HEK293 (cell line): ENCODE measurements at regions not wholly inside any gene's neighbourhood (a gene's known extent, or its start where the extent isn't known, plus 50 kb on each side); places are given as distances from the start of the nearest gene placed in this dataset.

Experiments
- TRIM28 ChIP-seq: IDR thresholded peaks from 2 replicates; pipeline ENCODE4 v1.6.1; 2011; ENCODE audit warnings: low read length, control low read depth, borderline replicate concordance
- YY1 ChIP-seq: fragments of 450-650 bp; formaldehyde crosslinking; IDR thresholded peaks from 2 replicates; pipeline ENCODE4 v1.5.1; 2018; ENCODE audit warnings: missing biosample characterization, missing genetic modification characterization
- ZBTB17 ChIP-seq: fragments of 450-650 bp; formaldehyde crosslinking; IDR thresholded peaks from 2 replicates; pipeline ENCODE4 v1.5.1; 2016; ENCODE audit warnings: missing biosample characterization, missing genetic modification characterization
- ZNF510 ChIP-seq: fragments of 450-650 bp; formaldehyde crosslinking; IDR thresholded peaks from 2 replicates; pipeline ENCODE4 v1.5.1; 2018; ENCODE audit warnings: mild to moderate bottlenecking, missing genetic modification characterization, missing biosample characterization; ENCODE audit not compliant: insufficient replicate concordance
- ZNF837 ChIP-seq: fragments of 450-650 bp; formaldehyde crosslinking; IDR thresholded peaks from 2 replicates; pipeline ENCODE4 v1.5.1; 2016; ENCODE audit warnings: missing biosample characterization, missing genetic modification characterization
- TF ChIP-seq, protein P1 (sequence below): fragments of 450-650 bp; formaldehyde crosslinking; IDR thresholded peaks from 2 replicates; pipeline ENCODE4 v1.5.1; 2016; ENCODE audit warnings: missing biosample characterization, missing genetic modification characterization

DNA sequence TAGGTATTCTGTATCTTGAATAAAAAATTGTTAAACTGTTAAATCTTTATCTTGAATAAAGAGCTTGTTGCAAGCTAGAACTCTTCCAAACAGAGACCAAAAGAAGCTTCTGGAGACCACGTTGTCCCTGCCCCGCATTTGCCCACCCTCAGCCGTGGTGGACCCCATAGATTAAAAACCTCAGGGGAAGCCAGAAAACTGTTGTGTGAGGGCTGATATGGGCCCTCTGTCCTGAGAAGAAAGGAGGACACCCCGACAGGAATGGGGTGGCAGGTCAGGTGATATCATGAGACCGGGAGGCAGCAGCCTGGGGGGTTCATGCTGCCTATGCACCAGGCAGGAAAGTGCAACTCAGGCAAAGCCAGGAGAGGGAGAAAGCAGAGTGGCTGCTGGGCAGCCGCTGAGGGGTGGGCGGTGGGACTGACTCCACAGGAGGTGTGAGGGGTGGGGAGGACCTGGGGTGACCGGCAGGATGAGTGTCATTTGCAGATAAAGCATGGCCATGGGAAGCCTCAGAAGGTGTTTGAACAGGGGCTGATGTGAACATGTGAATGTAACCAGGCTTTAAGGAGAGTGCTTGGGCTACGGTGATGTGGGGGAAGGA, 147.8 kb downstream of the IRF8 start:
- TF ChIP-seq, protein P1, sequence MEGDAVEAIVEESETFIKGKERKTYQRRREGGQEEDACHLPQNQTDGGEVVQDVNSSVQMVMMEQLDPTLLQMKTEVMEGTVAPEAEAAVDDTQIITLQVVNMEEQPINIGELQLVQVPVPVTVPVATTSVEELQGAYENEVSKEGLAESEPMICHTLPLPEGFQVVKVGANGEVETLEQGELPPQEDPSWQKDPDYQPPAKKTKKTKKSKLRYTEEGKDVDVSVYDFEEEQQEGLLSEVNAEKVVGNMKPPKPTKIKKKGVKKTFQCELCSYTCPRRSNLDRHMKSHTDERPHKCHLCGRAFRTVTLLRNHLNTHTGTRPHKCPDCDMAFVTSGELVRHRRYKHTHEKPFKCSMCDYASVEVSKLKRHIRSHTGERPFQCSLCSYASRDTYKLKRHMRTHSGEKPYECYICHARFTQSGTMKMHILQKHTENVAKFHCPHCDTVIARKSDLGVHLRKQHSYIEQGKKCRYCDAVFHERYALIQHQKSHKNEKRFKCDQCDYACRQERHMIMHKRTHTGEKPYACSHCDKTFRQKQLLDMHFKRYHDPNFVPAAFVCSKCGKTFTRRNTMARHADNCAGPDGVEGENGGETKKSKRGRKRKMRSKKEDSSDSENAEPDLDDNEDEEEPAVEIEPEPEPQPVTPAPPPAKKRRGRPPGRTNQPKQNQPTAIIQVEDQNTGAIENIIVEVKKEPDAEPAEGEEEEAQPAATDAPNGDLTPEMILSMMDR (tag by site-specific recombination), result no peak
- TF ChIP-seq ZNF837 (tag by site-specific recombination) (no peak), ZNF510 (no peak), TRIM28 (no peak), YY1 (no peak), ZBTB17 (tag by site-specific recombination) (no peak)
